HG03095 (cell line): ENCODE measurements at regions not wholly inside any gene's neighbourhood (a gene's known extent, or its start where the extent isn't known, plus 50 kb on each side); places are given as distances from the start of the nearest gene placed in this dataset.
"Not testable (repeated sequence)": the region's sequence is repeated elsewhere in the genome, so short reads cannot be mapped to it uniquely, and the experiment has no call there.

Experiments used
- ATAC-seq: cut with Tn5 transposase; IDR thresholded peaks from one replicate; pipeline ENCODE4 v1.9.1; 2021; ENCODE audit warnings: moderate library complexity; ENCODE audit not compliant: unreplicated experiment

DNA sequence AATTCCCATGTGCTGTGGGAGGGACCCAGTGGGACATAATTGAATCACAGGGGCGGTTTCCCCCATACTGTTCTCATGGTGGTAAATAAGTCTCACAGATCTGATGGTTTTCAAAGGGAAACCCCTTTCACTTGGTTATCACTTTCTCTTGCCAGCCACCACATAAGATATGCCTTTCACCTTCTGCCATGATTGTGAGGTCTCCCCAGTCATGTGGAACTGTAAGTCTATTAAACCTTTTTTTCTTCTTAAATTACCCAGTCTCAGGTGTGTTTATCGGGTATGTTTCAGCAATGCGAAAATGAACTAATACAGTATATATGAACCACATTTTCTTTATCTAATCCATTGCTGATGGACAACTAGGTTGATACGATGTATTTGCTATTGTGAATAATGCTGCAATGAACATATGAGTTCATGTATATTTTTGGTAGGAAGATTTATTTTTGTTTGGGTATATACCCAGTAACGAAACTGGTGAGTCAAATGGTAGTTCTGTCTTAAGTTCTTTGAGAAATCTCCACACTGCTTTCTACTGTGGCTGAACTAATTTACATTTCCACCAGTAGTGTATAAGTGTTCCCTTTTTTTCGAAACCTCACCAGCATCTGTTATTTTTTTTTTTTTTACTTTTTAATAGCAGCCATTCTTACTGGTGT is 70.0 kb upstream of the HGF start:
- peak; percentile 92 for ATAC-seq

DNA sequence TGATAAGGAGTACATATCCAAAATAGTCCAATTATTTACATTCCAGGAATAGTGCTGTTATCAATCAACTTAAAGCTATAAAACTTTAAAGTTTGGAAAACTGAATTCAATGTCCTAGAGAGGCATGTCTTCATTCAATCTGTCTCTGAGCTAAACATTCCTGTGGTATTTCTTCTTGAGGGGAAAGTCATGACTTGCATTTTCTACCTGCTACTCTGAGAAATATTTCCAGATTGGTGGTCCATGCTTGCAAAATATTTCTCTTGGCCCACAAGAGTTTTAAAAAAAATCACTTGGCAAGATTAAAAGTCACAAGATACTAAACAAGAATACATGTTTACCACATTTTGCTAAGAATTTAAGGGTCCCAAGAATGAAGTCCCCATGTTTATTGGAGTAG is 63.6 kb upstream of the HGF start:
- ATAC-seq = no peak

DNA sequence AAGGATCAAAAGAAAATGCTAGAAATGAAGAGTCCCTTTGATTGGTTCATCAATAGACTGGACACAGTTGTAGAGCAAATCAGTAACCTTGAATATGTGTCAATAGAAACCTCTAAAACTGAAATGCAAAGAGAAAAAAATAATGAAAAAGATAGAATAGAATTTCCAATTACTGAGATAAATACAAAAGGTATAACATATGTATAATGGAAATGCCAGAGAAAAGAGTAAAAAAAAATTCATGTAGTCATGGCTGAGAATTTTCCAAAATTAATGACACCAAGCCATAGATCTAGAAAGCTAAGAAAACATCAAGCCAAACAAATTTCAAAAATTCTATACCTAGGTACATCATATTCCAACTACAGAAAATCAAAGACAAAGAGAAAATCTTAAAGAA is 62.0 kb upstream of the HGF start:
- ATAC-seq = no peak

DNA sequence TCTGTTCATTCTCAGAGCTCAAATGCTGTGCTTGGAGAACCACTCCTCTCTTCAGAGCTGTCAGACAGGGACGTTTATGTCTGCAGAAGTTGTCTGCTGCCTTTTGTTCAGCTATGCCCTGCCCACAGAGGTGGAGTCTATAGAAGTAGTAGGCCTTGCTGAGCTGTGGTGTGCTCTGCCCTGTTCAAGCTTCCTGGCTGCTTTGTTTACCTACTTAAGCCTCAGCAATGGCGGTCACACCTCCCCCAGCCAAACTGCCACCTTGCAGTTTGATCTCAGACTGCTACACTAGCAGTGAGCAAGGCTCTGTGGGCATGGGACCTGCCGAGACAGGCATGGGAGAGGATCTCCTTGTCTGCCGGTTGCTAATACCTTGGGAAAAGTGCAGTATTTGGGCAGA is 59.7 kb upstream of the HGF start:
- not testable (repeated sequence) for ATAC-seq

DNA sequence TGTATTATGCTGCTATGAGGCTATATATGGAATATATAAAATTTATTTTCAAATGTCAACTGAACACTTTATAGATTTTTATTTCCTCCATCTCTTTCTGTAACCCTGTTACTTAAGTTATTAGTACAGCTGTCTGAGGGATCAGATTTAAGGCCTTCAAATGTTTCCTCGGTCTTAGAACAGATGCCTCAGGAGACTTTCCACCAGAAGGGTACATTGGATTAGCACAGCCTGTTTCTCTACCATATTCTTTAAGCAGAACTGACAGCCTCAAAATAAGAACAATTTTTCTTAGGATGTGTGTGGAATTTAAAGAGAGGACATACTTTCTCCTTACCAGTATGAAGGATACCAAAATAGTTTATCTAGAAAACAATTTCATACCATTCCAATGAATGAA is 53.0 kb upstream of the HGF start:
- ATAC-seq = no peak

DNA sequence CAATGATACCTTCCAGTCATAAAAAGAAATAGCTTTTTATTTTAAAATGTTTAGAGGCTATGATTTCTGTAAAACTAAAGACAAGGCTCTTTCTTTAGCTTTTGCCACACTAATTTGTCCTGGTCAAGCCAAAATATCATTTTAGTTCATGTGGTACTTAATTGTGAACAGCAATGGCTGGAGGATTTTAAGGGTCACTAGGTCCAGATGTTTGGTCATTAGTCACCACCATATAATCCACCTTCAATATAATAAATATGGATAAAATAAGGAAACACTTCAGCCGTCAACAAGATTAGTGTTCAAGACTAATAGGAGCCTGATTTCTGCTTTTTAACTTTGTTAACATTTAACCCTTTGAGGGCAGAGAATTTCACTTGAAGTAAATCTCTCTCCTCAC is 50.0 kb upstream of the HGF start:
- ATAC-seq = no peak
